Astrocyte of the cerebellum (primary cell): ENCODE measurements at regions not wholly inside any gene's neighbourhood (a gene's known extent, or its start where the extent isn't known, plus 50 kb on each side); places are given as distances from the start of the nearest gene placed in this dataset.

Experiments used
- DNase-seq: peaks from one replicate; pipeline ENCODE4 v3.0.0-alpha.2; 2011; ENCODE audit warnings: low read depth
- H3K4me3 ChIP-seq: 2 replicates; pipeline ENCODE4 v1.5.1; 2011; ENCODE audit warnings: mild to moderate bottlenecking, low read depth, low read length, moderate library complexity
- CTCF ChIP-seq: IDR thresholded peaks from 2 replicates; pipeline ENCODE4 v1.5.1; 2012; ENCODE audit warnings: low read length, low read depth, moderate library complexity, mild to moderate bottlenecking; ENCODE audit errors: missing control alignments
- in situ Hi-C: cut with HindIII; loops from 2 replicates; pipeline ENCODE4 v1.10.0; 2017; ENCODE audit warnings: low sequenced_read_pairs

GRCh38 chr14:22026527-22026926, 352.9 kb upstream of the OR4E1 start:
- DNase-seq: no peak
- H3K4me3 ChIP-seq: no peak overlapping the region
- no peak for TF ChIP-seq CTCF
- in situ Hi-C loops: no loop called here

- no peak for TF ChIP-seq CTCF
- no peak overlapping the region for H3K4me3 ChIP-seq
- no peak for DNase-seq
- in situ Hi-C loops: no loop called here
Measured at GRCh38 chr14:22025879-22026278, 352.3 kb upstream of the OR4E1 start.

- no peak overlapping the region for H3K4me3 ChIP-seq
- in situ Hi-C loops: no loop called here
- no peak for DNase-seq
- no peak for TF ChIP-seq CTCF
Measured at GRCh38 chr14:22024137-22024536, 350.5 kb upstream of the OR4E1 start.

- H3K4me3 ChIP-seq: no peak overlapping the region
- TF ChIP-seq CTCF: no peak
- DNase-seq: no peak
- in situ Hi-C loops: no loop called here
Measured at GRCh38 chr14:22018890-22019289, 345.3 kb upstream of the OR4E1 start.

- TF ChIP-seq CTCF: no peak
- no peak for DNase-seq
- in situ Hi-C loops: no loop called here
- H3K4me3 ChIP-seq: no peak overlapping the region
Measured at GRCh38 chr14:22012452-22012851, 338.8 kb upstream of the OR4E1 start.

GRCh38 chr14:22011253-22011642, 337.6 kb upstream of the OR4E1 start:
- TF ChIP-seq CTCF: no peak
- DNase-seq: no peak
- no peak overlapping the region for H3K4me3 ChIP-seq
- in situ Hi-C loops: no loop called here
